MV-4-11 (cell line): ENCODE measurements at regions not wholly inside any gene's neighbourhood (a gene's known extent, or its start where the extent isn't known, plus 50 kb on each side); places are given as distances from the start of the nearest gene placed in this dataset.

ENCODE experiments used
- DNase-seq: peaks from one replicate; lab custom pipeline; 2025; lab: John Stamatoyannopoulos, UW

- DNase-seq, result no peak
These were observed 52.5 kb upstream of the NEDD4L start for GRCh38 chr18:57991552-57991951.

- no peak for DNase-seq
These were observed 54.5 kb upstream of the NEDD4L start for GRCh38 chr18:57989536-57989935.

DNA sequence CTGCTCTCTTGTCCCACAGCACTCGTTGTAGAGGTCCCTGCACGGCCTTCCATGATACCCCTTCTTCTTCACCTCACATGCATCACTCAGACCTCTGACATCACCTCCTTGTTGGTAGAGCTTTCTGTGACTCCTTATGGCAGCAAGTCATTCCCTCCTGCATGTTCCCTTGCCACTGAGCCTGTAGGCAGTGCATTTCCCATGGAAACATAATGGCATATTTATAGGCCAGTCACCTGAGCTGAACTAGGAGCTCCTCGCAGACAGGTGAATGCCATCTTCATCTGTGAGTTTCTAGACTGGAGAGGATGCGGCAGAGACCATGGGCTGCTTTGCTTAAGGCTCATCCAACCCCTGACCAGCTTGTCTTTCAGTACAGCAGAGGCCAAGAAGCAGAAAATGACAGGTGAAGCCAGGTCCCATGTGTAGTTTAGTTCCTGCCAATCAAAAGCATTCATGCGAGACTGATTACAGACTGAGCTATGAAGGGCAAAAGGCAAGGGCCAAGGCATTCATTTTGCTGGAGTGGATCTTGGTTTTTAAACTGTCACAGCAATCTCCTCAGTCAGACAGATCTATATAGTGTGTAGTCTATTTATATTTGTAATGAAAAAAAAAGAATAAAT, 59.4 kb upstream of the NEDD4L start:
- no peak for DNase-seq

DNA sequence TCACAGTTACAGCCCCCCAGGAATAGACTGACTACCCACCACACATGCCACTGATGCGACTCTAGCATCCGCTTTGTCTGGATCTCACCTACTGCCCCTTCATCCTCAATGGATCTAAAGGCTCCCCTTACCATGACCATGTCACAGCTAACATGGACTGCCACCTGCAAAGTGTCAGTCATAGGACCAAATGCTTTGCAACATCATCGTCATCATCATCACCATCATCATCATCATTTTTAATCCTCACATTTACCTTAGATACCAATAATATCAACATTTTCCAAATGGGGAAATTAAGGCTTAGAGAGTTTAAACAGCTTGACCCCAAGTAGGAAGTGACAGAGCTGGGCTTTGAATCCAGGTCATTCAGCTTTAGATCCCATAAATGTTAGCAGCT, 60.1 kb upstream of the NEDD4L start:
- DNase-seq, result no peak

DNA sequence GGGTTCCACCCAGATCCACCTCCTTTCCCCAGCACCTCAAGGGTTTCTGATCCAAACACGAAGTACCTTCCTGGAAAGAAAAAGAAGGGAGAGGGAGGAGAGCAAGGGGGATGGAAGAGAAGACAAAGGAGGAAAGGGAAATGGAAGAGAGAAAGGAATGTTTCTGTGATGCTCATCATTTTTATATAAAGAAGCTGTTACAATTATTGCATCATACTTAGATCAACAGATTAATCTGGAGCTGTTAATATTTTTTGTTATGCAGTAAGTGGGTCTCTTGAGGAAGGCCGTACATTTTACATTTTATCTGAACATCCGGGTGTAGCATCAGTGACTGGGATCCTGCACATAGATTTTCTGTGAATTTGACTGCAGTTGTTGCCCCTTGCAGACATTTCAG, 60.6 kb upstream of the NEDD4L start:
- no peak for DNase-seq

- no peak for DNase-seq
These were observed 61.5 kb upstream of the NEDD4L start for GRCh38 chr18:57982372-57983021.

- DNase-seq, result no peak
These were observed 62.6 kb upstream of the NEDD4L start for GRCh38 chr18:57981308-57982028.

DNA sequence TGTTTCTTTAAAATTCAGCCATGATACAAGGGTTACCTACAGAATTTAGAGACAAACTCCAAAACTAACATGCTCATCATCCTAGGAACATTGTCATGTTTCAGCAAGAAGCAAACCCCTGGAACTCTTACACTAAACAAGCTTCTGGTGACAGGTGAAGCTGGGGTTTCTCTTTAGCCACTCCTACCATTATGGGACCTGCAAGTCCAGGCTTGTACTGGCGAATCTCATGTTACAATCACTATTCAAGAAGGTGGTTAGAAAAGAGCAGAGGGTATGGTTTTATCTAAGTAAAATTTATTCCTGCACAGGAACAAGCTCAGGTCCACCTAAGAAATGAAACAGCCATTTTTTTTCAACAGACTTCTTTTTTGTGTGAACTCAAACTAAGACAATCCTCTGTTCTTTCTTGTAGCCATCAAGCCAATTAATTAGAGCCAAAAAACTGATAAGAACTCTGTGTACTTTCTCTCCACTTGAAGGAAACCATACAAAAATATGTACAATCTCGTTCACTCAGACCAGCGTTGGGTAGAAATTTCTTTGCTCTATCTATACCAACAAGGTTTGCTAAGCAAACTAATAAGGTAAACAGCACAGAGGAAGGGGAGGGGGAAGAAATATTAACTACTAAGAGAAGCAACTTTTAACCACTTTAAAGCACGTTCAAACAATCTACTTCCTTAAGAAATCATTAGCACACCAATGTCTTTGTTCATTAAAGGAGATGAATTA, 63.3 kb upstream of the NEDD4L start:
- DNase-seq, result no peak

DNA sequence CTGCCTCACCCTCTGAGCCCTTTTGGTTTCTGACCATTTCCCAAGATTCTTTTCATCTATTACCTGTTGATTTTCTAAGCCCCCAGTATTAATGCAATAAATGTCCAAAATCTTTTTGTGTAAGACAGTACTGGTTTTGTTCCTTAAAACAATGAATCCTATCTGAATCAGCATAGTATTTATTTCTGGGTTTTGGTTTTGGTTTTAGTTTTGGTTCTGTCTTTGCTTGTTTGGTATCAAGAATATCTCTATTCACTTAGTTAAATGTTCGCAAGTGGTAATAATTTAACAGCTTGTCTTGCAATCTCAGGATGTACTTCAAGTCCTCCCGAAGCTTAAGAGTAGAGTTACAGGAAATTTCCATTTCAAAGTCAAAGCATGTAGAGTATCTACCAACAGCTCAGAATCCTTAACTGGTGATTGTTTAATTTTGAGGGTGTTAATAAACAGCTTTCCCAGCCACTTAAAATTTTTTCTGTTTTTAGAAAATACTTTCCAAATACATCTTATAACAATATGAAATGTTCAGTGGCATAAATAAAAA, 67.7 kb upstream of the NEDD4L start:
- DNase-seq, result peak; percentile 7

DNA sequence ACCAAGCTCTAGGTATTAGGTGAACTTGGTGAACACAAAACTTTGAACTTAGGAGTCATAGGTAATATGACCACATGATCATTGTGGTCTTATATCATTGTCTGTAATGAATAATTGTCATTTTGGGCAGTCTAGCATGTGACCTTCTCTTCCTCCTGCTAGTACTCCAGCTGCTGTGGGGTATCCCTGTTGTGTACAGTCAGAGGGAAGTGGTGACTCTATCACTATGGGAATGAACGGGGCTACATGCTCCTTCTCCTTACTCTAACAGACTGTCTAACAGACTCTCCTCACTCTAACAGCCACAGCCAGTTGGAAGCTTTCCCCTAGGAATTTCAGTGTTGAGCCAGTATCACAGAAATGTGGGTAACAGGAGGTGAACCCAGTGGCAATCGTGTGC, 68.2 kb upstream of the NEDD4L start:
- DNase-seq, result peak; percentile 10

DNA sequence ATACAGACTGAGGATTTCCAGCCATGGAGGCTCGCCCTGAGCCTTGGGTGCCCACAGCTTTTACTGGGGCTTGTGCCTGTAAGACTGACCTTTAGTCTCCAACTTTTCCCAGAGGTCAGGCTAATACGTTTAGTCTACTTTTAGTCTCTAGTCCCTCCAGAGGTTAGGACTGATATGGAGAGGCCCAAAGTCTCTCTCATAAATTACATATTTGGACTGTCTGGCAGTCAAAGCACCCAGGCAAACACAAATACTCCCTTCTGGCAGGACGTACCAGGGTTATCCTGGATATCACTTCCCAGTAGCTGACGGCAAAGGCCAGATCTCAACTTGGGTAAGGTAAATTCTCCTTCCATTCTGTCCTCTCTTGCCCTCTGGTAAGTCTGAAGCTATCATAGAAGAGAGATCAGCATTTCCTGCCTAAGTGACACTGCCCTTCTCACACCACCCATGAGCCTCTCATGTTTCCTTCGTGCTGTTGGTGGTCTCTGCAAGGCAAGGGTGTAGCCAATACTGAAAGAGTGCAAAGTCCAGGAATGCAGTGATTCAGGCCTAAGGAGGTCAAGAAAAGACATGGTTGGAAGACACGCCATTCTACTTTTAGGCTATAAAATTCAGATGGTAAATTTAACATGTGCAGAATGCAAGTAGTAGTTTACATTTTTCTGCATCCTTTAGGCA, 69.3 kb upstream of the NEDD4L start:
- DNase-seq, result no peak

DNA sequence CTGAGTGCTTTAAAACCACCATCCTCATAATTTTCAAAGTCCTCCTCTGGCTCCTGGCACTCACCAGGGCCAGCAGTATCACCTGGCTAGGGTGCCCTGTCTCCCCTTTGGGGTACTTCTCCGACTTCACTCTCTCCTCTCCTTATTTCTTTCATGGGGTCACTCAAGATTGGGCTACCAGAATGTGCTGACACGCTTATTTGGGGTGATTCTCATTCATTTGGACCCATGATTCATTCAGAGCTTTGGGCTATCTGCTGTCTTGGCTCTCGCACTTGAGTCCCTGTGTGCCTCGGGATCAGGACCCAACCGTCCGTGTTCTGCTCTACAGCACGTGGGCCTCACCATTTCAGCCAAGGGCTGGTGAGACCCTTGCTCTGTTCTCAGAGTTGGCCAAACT, 70.1 kb upstream of the NEDD4L start:
- no peak for DNase-seq

- no peak for DNase-seq
These were observed 73.5 kb upstream of the NEDD4L start for GRCh38 chr18:57970356-57971095.

DNA sequence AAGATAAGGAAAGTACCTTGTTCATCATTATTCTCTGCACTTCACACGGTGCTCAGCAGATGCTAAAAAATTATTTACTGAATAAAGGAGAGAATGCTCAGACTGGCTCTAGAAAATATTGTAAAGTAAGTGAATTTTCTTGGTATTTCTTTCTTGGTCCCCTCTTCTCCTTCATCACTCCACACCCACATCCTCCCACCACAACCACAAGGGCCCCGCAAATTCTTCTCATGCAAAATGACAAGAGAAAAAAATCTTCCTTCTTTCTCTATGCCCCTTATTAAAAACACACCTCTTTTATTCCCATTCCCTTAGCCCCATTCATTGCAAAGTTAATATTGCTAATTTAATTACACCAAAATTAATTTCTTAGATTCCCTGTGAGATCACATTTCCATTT, 74.2 kb upstream of the NEDD4L start:
- no peak for DNase-seq

- peak; percentile 64 for DNase-seq
These were observed 78.8 kb upstream of the NEDD4L start for GRCh38 chr18:57965246-57965645.

DNA sequence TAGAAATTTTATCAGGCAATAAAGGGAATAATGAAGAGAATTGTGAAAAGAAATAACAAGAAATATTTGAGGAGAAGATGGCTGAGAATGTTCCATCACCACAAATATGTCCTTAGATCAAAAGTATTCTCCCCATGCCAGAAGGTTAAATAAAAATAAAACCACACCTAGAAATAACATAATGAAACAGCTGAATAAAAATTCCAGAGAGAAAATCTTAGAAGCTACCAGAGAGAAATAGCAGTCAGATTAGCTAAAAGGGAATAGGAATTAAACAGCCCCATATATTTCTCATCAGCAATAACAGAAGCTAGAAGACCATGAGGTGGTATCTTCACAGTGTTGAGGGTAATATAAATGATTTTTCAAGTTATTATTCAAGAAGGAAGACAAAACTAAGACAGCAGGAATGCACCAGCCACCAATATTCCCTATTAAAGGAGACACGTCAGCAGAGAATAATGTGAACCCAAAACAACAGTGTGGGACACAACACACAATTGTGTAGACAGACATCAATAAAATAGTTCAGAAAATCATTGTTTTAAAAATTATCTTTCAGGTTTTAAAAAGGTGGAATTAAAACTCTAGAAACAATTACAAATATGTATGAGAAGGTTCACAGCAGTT, 82.0 kb upstream of the NEDD4L start:
- DNase-seq, result no peak

- no peak for DNase-seq
These were observed 82.6 kb upstream of the NEDD4L start for GRCh38 chr18:57961411-57961810.

DNA sequence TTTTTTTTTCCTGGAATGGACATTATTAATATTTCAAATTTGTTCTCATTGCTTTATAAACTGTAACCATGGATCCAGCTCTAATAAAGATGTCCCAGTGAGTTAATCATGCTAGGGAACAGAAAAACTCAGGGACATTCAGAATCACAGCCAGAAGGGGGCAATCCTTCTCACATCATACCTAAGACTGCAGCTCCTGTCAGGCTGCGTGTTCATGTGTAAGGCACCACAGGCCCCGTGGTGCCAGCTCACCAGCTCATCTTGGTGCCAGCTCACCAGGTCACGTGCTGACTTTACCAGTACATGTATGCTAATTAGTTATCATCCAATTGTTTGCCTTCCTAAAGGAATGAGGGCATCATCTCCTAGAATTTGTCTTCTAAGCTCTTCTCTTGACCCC, 84.7 kb upstream of the NEDD4L start:
- DNase-seq, result peak; percentile 25

DNA sequence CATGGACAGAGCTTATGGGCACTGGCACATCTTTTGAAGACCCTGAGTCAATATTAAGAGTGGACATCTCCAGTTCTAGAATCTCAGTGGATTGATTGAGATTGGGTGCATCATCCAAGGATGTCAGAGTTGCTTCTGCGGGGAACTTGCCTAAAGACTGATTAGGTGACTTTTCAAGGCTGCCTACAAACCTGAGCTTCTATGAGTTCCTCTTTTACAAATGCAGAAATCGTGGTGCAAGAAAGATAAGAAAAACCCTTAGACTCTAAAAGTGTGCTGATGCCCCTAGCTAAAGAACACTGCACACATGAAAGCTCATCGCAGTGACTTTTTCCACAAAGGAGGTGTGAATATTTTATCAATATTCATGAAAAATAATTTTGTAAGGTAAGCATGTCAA, 86.8 kb upstream of the NEDD4L start:
- DNase-seq, result no peak

DNA sequence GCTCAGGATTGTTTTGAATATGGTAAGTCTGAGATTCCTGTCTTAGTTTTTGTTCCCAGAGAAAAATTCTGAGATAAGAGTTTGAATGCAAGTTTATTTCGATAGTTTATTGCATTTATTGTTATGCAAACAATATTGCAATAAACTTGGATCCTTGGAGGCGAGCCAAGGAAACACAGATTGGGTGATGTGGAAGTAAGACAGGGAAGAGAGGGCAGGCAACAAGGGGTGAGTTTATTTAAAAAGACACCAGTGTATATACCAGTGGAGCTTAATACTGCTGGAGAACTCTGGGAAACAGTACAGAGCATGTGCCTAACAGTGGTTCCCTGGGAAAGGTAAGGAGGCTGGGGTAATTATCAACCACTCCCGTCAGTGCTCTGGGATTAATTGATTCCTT, 87.5 kb upstream of the NEDD4L start:
- no peak for DNase-seq

DNA sequence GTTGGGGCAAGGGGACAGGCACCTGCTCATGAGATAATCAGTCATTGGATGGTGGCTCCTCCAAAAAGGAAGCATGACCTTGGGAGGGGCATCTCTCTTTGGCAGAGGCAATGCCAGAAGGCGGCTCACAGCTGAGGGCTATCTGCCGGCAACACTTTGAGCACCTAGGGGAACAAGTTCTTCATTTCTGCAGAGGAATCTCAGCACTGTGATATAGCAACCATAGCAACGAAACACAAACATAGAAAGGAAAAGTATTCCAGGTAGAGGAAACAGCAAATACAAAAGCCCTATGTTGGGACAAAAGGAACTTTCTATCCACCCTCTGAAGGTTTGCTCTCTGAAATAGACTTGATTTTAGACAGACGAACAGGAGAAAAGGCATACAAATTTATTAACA, 89.1 kb upstream of the NEDD4L start:
- no peak for DNase-seq
